DMS 273 treated with DMSO at 0.1 percent for 48 hours (cell line): ENCODE measurements at regions not wholly inside any gene's neighbourhood (a gene's known extent, or its start where the extent isn't known, plus 50 kb on each side); places are given as distances from the start of the nearest gene placed in this dataset.

Source experiments
- DNase-seq: peaks from one replicate; lab custom pipeline; 2025; lab: John Stamatoyannopoulos, UW

DNA sequence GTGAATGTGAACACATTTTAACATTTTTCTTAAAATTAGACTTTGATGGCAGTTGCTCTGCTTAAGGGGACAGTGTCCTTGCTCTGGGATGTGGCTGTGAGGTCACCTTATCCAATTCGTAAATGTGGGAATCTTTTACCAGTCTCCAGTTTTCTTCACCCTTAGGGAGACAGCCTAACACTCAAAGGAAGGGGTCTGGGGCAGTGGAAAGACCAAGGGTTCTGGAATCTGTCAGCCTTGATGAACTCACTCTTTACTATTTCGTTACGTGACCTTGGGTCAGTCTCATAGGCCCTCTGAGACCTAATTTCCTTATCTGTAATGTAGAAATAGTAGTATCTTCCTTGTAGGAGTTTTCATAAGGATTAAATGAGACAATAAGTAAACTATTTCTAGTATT, 245.6 kb upstream of the ATP2B1 start:
- DNase-seq: no peak

GRCh38 chr12:89951694-89952060, 243.0 kb upstream of the ATP2B1 start:
- DNase-seq: no peak

DNA sequence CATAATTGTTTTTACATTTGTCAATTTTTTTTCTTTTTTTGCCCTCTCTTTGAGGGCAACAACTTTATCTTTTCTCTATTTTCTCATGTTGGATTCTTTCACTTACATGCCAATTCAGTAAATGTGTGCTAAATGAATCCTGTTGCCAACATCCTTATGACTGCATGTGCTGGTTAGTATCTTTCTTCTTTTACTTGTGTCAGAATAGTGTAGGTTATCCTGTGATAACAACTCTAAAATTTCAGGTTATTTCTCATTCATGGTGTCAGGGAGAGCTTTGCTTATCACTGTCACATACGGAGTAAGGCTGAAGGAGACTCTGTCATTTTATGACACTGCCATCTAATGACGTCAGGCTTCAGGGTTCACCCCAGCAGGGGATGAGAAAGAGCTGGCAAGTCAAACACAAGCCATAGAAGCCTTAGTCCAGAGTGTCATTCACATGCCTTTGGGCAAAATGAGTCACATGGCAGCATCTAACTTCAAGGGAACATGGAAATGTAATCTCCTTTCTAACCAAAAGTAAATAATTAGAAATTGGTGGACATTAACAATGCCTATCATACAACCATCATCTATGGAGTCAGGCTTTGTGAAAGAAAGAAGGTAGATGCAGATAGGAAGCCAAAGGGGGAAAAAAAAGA, 242.5 kb upstream of the ATP2B1 start:
- no peak for DNase-seq

GRCh38 chr12:89950421-89950820, 241.8 kb upstream of the ATP2B1 start:
- DNase-seq: no peak

DNA sequence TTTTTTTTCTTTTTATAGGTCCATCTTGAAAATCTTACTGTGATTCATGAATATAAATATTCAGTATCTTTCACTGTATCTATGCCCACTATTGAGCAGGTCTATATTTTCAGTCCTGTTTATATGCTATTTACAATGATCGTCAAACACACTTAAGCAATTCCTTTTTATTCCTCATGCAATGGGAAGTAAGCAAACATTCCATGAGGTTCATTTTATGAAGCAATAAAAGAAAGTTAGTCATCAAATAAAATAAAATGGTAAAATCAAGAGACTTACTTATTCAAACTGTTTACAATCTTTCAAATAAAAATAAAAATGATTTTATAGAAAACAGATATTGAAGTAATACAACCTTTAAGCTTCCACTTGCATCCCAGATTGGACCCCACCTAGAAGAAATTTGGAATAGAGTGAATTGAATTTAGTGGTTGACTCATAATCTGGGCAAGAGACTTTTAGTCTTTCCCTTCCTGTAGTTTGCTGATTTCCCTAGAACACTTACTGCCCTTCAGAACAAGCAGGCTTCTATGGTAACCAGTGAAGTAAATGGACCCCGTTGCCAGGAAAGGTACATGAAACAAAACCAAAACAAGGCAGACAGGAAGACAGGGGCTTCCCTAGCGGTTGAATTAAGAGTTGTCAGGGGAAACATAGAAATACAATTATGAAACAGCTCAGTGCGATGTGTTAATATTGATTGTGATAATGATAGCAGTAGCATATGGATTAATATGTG, 241.0 kb upstream of the ATP2B1 start:
- DNase-seq: no peak

GRCh38 chr12:89948271-89949175, 239.9 kb upstream of the ATP2B1 start:
- no peak for DNase-seq

GRCh38 chr12:89947437-89948270, 239.0 kb upstream of the ATP2B1 start:
- no peak for DNase-seq

DNA sequence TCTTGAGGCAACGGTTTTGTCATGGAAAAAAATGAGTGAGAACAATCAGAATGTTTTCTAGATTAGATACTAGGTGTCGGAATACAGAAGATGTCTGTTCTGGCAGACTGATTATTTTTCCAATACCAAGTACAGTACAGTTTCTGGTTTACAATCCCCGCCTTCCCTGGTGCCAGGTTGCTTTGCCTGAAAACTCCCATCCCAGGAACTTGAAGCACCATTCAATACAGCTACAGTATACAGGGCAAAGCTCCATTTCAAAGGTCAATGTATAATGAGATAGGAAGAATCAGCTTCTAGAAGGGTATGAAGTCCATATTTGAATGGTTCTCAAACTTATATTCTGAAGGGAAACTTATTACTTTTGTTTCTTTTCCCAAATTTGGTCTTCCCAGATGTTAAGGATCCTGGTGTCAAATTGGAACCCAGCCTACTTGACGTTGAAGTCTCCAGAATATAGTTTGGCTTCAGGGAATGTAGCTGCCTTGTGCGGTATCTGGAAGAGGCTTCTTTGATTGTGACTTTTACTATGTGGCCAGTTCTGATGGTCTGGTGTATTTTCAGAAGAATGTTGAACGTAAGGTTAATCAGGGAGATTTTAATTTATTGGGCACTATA, 238.0 kb upstream of the ATP2B1 start:
- no peak for DNase-seq

GRCh38 chr12:89945123-89945522, 236.5 kb upstream of the ATP2B1 start:
- DNase-seq: no peak

GRCh38 chr12:89943463-89943862, 234.8 kb upstream of the ATP2B1 start:
- no peak for DNase-seq

DNA sequence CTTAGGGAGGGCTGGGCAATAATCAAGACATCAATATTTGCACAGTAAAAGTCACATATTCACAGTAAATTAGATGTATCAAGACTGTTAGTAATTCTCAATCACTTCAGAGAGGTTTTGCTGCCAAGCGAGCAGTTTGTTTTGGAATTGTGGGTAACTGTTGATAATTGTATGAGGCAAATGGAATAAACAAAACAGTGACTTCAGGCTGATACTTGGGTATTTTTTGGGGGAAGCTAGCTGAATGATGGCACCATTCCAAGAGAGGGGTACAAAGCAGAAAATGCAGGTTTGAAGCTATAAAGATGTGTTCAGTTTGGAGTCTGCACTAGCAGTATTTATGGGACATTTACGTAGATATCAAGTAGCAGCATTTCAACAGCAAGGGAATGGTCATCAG, 232.8 kb upstream of the ATP2B1 start:
- no peak for DNase-seq

- DNase-seq: no peak
These were observed 231.0 kb upstream of the ATP2B1 start for GRCh38 chr12:89939522-89940215.

- no peak for DNase-seq
These were observed 228.0 kb upstream of the ATP2B1 start for GRCh38 chr12:89936631-89937030.

GRCh38 chr12:89935850-89936249, 227.2 kb upstream of the ATP2B1 start:
- no peak for DNase-seq

GRCh38 chr12:89933911-89934310, 225.3 kb upstream of the ATP2B1 start:
- DNase-seq: no peak

DNA sequence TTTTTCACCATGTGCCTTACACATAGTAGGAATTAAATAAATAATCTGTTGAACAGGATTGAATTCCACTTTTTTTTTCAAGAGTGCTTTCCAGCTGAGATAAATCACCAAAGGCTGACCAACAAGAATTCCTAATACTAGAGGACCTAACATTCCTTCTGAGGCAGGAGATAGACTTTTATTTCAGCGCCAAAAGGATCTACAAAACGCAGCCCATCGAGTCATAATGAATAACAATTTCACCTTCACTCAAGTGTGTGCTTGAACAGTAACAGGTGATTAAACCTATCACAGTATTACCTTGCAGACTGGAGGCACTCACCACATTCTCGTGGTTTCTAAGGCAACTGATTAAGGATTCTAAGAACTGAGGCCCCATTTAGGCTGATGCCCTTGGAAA, 224.3 kb upstream of the ATP2B1 start:
- no peak for DNase-seq

DNA sequence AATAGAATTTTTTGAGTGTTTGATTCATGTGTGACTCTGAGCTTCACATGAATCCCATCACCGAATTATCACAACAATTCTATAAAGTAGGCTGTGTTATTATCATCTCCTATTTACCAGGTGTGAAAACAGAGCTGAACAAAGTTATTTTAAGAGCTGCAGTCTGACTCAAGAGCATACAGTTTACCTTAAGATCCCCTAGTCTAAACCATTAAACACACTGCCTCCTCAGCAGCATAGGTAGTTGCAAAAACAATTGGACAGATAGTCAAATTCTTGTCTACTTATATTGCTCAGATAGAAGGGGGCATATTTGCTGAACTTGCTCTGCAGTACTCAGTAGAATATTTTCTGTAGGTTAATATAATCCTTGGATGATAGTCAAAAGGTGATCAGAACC, 219.8 kb upstream of the ATP2B1 start:
- no peak for DNase-seq

GRCh38 chr12:89927226-89927698, 218.6 kb upstream of the ATP2B1 start:
- no peak for DNase-seq

- DNase-seq: no peak
These were observed 215.6 kb upstream of the ATP2B1 start for GRCh38 chr12:89924191-89924590.

DNA sequence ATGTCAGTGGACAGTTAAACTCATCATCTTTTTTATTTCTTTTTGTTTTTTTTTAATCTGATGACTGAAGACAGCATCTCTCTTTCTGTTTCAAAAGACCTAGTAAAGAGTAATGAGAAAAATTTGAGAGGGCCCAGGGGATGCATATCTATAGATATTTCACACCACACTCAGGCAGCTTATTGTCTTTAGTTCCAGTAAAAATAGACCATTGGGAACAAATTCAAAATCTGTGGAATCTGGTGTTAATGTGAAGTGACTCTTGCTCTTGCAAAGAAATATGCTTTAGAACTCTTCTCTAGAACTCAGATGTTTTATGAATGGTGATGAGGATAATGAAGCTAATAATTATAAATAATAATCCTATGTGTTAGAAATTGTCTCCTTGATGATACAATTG, 214.5 kb upstream of the ATP2B1 start:
- no peak for DNase-seq

GRCh38 chr12:89920866-89921265, 212.2 kb upstream of the ATP2B1 start:
- no peak for DNase-seq
